ENCODE measurements at regions not wholly inside any gene's neighbourhood (a gene's known extent, or its start where the extent isn't known, plus 50 kb on each side); places are given as distances from the start of the nearest gene placed in this dataset.

GRCh38 chr10:45505311-45505710, 131.3 kb downstream of the ALOX5 start:
- no peak overlapping the region for H3K4me3 Mint-ChIP-seq
- no peak for DNase-seq (ENCODE audit: low spot score)
- no peaks in the 10 kb centered on the region for H3K36me3 Mint-ChIP-seq
- no peak for ATAC-seq
- no peaks in the 10 kb centered on the region for H3K27me3 Mint-ChIP-seq
- peaks cover 6 to 26% of the 10 kb centered on the region in 2 donors for H3K4me1 Mint-ChIP-seq (ENCODE audit: low read depth in 2 of 2)
- H3K9me3 Mint-ChIP-seq, result no peaks in the 10 kb centered on the region
- H3K27ac Mint-ChIP-seq, result peak overlapping the region in 1 of 2 donors; percentile 18

- Mint-ChIP-seq H3K27me3 (no peaks in the 10 kb centered on the region), H3K9me3 (no peaks in the 10 kb centered on the region), H3K27ac (no peak overlapping the region), H3K4me3 (no peak overlapping the region), H3K36me3 (no peaks in the 10 kb centered on the region), H3K4me1 (ENCODE audit: low read depth in 2 of 2) (peaks cover 17 to 33% of the 10 kb centered on the region in 2 donors)
- ATAC-seq (no peak), DNase-seq (ENCODE audit: low spot score) (no peak)
These were observed 128.4 kb downstream of the ALOX5 start for GRCh38 chr10:45502458-45502857.

- no peak overlapping the region for H3K4me3 Mint-ChIP-seq
- H3K9me3 Mint-ChIP-seq, result no peaks in the 10 kb centered on the region
- H3K27me3 Mint-ChIP-seq, result no peaks in the 10 kb centered on the region
- H3K4me1 Mint-ChIP-seq (ENCODE audit: low read depth in 2 of 2), result peaks cover 22 to 31% of the 10 kb centered on the region in 2 donors
- H3K36me3 Mint-ChIP-seq, result no peaks in the 10 kb centered on the region
- no peak for ATAC-seq
- no peak overlapping the region for H3K27ac Mint-ChIP-seq
- DNase-seq (ENCODE audit: low spot score), result no peak
These were observed 127.8 kb downstream of the ALOX5 start for GRCh38 chr10:45501791-45502190.

GRCh38 chr10:45500798-45501197, 126.8 kb downstream of the ALOX5 start:
- no peaks in the 10 kb centered on the region for H3K27me3 Mint-ChIP-seq
- H3K4me1 Mint-ChIP-seq (ENCODE audit: low read depth in 2 of 2), result peaks cover 25 to 35% of the 10 kb centered on the region in 2 donors
- H3K27ac Mint-ChIP-seq, result no peak overlapping the region
- H3K4me3 Mint-ChIP-seq, result no peak overlapping the region
- peaks cover 6% of the 10 kb centered on the region for H3K36me3 Mint-ChIP-seq
- peaks cover 2% of the 10 kb centered on the region for H3K9me3 Mint-ChIP-seq
- DNase-seq (ENCODE audit: low spot score) (no peak), ATAC-seq (no peak)

- ATAC-seq (no peak), DNase-seq (ENCODE audit: low spot score) (no peak)
- no peaks in the 10 kb centered on the region for H3K27me3 Mint-ChIP-seq
- H3K36me3 Mint-ChIP-seq, result peaks cover 11% of the 10 kb centered on the region
- no peak overlapping the region for H3K4me3 Mint-ChIP-seq
- H3K9me3 Mint-ChIP-seq, result peaks cover 7% of the 10 kb centered on the region
- peaks cover 30 to 35% of the 10 kb centered on the region in 2 donors for H3K4me1 Mint-ChIP-seq (ENCODE audit: low read depth in 2 of 2)
- H3K27ac Mint-ChIP-seq, result no peak overlapping the region
These were observed 126.3 kb downstream of the ALOX5 start for GRCh38 chr10:45500304-45500703.

- H3K4me1 Mint-ChIP-seq (ENCODE audit: low read depth in 2 of 2), result peaks cover 32 to 47% of the 10 kb centered on the region in 2 donors
- peak overlapping the region; percentile 41 to 94 for H3K27ac Mint-ChIP-seq
- H3K4me3 Mint-ChIP-seq, result peak overlapping the region; percentile 64
- no peaks in the 10 kb centered on the region for H3K27me3 Mint-ChIP-seq
- ATAC-seq (peak in 1 of 2 donors; percentile 69), DNase-seq (ENCODE audit: low spot score) (no peak)
- H3K9me3 Mint-ChIP-seq, result peaks cover 8% of the 10 kb centered on the region
- peaks cover 19% of the 10 kb centered on the region for H3K36me3 Mint-ChIP-seq
These were observed 121.6 kb downstream of the ALOX5 start for GRCh38 chr10:45495438-45496152.
